NCI-H2081 (cell line): ENCODE measurements at regions not wholly inside any gene's neighbourhood (a gene's known extent, or its start where the extent isn't known, plus 50 kb on each side); places are given as distances from the start of the nearest gene placed in this dataset.
A peak's percentile ranks its signal among the peaks of the same experiment; 100 is the strongest.

Source experiments
- DNase-seq, 2 experiments: peaks; one replicate each; lab custom pipeline; 2025; lab: John Stamatoyannopoulos, UW

- DNase-seq, result no peak
These were observed 588.3 kb upstream of the LMCD1 start for GRCh38 chr3:7913283-7913682.

DNA sequence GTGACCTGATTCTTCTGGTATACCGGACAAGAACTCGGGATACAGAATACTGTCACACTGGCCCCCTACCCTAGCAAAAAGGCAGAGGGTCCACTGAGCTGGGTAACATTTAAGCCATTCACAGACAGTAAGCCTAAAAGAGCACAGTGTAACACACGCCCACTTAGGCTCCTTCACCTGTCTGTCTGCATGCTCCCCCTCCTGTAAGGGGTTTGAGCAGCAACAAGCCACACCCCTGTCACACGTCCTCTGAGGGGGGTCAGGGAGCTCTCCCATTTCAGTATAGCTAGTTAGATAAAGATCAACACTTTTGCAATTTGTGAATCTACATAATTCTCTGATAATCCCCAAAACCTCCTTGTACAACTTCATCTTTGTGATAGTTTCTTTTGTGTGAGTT lies 586.3 kb upstream of the LMCD1 start:
- DNase-seq, result no peak

- no peak for DNase-seq
These were observed 584.0 kb upstream of the LMCD1 start for GRCh38 chr3:7917443-7918151.

- no peak for DNase-seq
These were observed 581.4 kb upstream of the LMCD1 start for GRCh38 chr3:7920211-7920610.

GRCh38 chr3:7924228-7924627 lies 577.4 kb upstream of the LMCD1 start:
- no peak for DNase-seq

DNA sequence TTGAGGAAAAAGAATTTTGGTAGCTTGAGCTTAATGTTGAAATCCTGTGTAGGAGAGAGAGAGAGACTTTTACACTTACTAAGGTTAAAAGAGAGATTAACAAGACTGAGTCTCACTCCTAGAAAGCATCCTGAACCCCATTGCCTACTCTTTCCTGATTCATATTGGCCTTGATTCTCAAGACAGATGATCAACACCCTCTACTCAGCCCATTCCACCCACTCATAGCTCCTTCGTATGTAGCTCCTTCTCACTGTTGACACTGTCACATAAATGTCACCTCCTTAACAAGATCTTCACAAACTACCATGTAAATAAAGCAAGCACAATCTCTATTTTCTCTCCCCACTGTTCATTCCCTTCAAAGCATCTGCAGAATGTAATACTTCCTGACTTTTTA lies 574.6 kb upstream of the LMCD1 start:
- no peak for DNase-seq

DNA sequence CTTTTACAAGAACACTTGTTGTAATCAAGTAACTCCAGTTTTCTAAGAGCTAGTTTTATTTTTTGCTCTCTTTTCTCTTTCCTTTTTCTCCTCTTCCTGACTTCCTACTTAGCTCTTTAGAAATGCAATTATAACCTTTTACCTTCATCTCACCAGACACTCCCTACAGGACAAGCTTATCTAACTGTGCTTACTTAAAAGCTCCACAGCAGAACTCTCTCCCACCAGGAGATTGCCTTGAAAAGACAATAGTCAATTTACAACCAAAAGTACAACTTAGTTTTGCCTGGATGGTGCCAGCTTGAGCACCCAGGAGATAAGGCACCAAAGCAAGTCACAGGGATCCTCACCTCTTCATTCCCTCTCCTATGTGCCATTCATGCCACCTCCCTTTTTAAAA lies 573.8 kb upstream of the LMCD1 start:
- DNase-seq, result no peak

DNA sequence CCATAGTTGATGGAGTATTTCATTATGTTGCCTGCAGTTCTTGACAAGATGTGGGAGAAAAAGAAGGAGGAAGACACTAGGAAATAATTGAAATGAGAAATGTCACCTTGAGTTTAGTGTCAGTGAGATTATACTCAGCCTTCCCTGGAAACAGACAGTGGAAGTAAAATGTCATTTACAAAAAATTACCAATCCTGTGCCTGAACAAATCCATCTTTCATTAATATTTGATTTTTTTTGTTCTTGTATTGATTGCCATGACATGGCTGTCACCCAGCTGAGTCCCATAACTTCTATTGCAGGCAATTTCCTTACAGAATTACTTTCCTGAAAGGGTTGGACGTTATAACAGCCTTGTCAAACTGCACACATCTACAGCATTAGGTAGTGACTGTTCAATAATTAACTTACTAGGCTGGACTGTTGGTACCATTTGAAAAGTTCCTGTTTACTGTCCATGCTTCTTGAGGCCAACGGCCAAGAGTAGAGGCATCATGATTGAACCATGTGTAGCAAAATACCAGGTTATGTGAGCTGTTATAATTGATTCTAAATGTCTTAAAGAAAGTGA lies 572.2 kb upstream of the LMCD1 start:
- no peak for DNase-seq

GRCh38 chr3:7934362-7934761 lies 567.3 kb upstream of the LMCD1 start:
- no peak for DNase-seq

GRCh38 chr3:7947930-7948329 lies 553.7 kb upstream of the LMCD1 start:
- no peak for DNase-seq

DNA sequence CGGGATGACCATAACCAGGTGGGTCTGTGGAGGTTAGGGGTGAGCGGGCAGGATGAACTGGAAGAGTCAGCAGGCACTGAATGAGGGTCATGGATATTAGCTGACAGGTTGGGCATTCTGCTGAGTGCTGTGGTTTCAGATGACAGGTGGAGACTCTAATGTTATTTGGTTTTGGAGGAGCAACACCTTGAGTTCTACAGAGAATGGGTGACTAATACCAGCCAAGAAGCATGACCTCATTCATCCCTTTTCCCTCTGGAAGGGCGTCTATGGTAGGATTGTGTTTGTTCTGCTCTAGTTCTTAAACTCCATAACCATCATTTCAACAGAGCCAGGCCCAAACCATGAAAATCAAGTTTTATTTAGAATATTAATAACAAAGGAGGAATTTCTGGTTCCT lies 550.7 kb upstream of the LMCD1 start:
- no peak for DNase-seq

DNA sequence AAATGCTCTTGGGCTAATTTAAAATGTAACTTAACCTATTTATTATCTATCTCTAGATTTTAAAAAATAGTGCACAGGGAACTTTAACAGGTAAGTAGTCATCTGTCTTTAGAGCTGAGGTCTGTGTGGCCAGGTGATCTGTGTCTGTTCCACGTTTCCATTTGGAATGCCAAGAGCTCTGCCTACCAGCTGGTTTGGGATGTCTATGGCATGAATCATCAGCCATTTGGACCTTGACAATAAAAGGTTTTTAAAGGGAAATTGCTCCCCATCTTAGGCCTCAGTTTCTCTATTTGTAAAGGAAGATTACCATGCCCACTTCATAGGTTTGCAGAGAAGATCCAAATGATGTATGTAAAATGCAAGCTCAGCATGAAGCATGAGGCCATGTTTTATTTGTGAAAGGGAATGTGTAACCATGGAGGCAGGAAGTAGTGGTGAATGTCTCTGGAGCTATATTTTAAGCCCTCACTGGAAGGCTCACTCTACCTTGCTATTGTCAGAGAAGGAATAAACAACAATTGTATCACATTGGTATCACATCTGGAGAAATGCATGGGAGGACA lies 548.1 kb upstream of the LMCD1 start:
- DNase-seq, result no peak

DNA sequence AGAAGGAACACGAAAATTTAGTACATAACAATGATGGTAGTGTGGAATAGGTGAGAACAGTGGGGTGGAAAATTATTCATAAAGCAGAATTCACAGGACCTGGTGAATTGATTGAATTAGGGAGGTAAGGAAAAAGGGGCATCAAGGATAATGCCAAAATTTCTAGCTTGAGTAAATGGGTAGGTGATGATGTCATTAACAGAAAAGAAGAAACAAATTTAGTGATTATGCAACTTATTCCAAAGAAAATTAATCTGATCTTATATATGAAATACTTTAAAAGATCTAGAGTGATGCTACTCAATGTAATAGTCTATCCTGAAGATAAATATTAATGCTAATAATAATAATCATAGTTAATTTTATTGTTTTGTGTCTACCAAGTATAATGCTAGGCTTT lies 544.6 kb upstream of the LMCD1 start:
- no peak for DNase-seq

- DNase-seq, result no peak
These were observed 542.5 kb upstream of the LMCD1 start for GRCh38 chr3:7959094-7959493.

DNA sequence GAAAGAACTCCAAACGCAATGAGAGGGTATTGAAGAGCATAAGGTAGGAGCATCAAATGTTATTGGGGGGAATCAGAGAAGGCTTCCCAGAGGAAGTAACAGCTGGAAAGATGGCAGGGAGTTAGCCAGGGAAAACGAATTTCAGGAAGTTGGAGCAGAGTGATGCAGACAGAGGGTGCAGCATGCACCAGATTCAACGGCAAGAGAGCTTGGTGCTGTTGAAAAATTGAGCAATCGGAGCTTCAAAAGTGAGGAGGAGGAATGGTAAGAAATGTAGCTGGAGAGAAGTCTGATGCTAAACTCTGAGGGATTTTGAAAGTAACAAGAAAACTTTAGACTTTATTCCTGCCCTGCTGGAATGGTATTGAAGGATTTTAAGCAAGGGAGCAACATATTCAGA lies 541.0 kb upstream of the LMCD1 start:
- no peak for DNase-seq

- no peak for DNase-seq
These were observed 539.3 kb upstream of the LMCD1 start for GRCh38 chr3:7962301-7962700.

GRCh38 chr3:7964899-7965298 lies 536.7 kb upstream of the LMCD1 start:
- DNase-seq, result no peak

DNA sequence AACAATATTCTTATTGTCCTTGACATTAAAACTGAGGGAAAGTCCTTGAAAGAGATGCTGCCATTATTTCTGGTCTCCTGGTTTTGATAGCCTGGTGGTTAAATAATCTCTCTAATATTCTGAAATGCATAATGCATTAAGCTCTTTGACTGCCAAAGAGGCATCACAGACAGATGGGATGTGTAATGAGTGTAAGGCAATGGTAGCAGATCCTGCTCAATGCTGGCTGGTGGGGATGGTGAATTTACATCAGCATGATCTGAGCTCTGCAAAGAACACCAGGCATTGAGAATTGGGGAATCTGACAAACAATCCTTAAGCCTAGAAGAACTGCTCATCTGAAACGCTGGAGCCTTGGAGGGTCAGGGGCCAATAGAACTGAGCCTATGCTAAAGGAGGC lies 528.6 kb upstream of the LMCD1 start:
- no peak for DNase-seq

- DNase-seq, result no peak
These were observed 524.2 kb upstream of the LMCD1 start for GRCh38 chr3:7977245-7978086.

- no peak for DNase-seq
These were observed 523.6 kb upstream of the LMCD1 start for GRCh38 chr3:7978087-7978422.

DNA sequence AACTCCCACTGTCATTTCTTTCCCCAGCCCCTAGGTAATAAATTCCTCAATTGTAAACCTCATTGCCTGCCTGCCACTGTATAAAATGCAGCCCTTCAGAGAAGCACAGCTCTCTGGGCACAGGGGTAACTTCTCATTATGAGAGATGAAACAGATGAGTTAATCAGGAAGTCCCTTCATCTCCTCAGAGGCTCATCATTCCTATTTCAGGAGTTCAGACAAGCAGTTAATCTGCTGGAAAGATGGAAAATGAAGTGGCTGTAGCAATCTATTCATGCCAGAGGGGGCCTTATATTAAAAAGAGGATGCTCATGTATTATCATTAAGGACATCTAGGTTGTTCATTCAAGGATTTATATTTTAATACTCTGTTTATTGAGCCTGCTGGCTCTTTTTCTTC lies 519.5 kb upstream of the LMCD1 start:
- no peak for DNase-seq

- peak; percentile 38 to 72 for DNase-seq
These were observed 502.2 kb upstream of the LMCD1 start for GRCh38 chr3:7999384-7999783.

DNA sequence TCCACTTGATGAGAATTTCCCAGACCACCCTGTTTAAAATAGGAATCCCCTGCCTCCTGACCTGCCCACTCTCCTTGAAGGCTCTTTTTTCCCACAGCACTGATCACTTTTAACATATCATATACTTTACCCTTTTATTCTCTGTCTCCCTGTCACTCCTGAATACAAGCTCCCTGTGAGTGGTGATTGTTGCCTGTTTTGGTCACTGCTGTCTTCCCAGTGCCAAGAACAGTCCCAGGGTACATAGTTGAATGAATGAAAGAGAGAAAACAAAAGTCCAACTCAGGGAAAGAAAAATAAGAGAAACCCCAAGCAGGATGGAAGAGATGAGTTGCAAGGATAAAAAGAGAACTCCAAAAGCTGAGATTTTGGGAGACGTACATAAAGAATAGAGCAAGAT lies 500.3 kb upstream of the LMCD1 start:
- DNase-seq, result no peak
